ENCODE measurements at regions not wholly inside any gene's neighbourhood (a gene's known extent, or its start where the extent isn't known, plus 50 kb on each side); places are given as distances from the start of the nearest gene placed in this dataset.

GRCh38 chr3:116939091-116939490 is 229.5 kb downstream of the TUSC7 start:
- H3K27me3 ChIP-seq (ENCODE audit: insufficient read depth, low read length) = no peaks in the 10 kb centered on the region
- H3K14ac ChIP-seq (ENCODE audit: low read length) = no peak overlapping the region
- no peaks in the 10 kb centered on the region for H3K9me3 ChIP-seq (ENCODE audit: insufficient read depth, low read depth, low read length)
- DNase-seq = no peak
- H3K4me1 ChIP-seq (ENCODE audit: control insufficient read depth in 1 of 2, insufficient read depth in 2 of 2, low read length in 2 of 2) = no peaks in the 10 kb centered on the region
- no peak overlapping the region for H2BK12ac ChIP-seq (ENCODE audit: low read length)
- no peaks in the 10 kb centered on the region for H3K36me3 ChIP-seq (ENCODE audit: control insufficient read depth in 1 of 2, insufficient read depth in 2 of 2, low read length in 2 of 2)
- no peak overlapping the region for H3K4ac ChIP-seq (ENCODE audit: low read depth, low read length)
- H3K27ac ChIP-seq (ENCODE audit: low read depth, low read length) = no peak overlapping the region
- H3K18ac ChIP-seq (ENCODE audit: low read length) = no peak overlapping the region
- H4K12ac ChIP-seq (ENCODE audit: low read depth, low read length) = no peak overlapping the region
- no peak overlapping the region for H3K4me3 ChIP-seq (ENCODE audit: low read depth, low read length)
- H3K79me2 ChIP-seq (ENCODE audit: control insufficient read depth, insufficient read depth, low read length, poor library complexity) = no peaks in the 10 kb centered on the region
- H2AK5ac ChIP-seq (ENCODE audit: low read length) = no peak overlapping the region
- no peak overlapping the region for H4K91ac ChIP-seq (ENCODE audit: low read depth, low read length)
- H2BK120ac ChIP-seq (ENCODE audit: insufficient read depth, low read length, poor library complexity) = no peak overlapping the region
- no peak overlapping the region for H2AFZ ChIP-seq (ENCODE audit: insufficient read depth, low read length, poor library complexity)
- H3K23ac ChIP-seq (ENCODE audit: low read length) = no peak overlapping the region
- no CpG with 5 or more reads among the region's 3 CpGs for WGBS (ENCODE audit: extremely low coverage, insufficient coverage, insufficient read length)
- no peak overlapping the region for H2BK5ac ChIP-seq (ENCODE audit: low read depth, low read length, poor library complexity)
- H4K8ac ChIP-seq (ENCODE audit: low read depth, low read length) = no peak overlapping the region
- H3K4me2 ChIP-seq (ENCODE audit: low read length) = no peak overlapping the region
- no peaks in the 10 kb centered on the region for H3K79me1 ChIP-seq (ENCODE audit: low read length)
- H3K9ac ChIP-seq (ENCODE audit: low read length) = no peak overlapping the region

GRCh38 chr3:116939550-116939949 is 230.0 kb downstream of the TUSC7 start:
- Histone ChIP-seq H2BK5ac (ENCODE audit: low read depth, low read length, poor library complexity) (no peak overlapping the region), H4K12ac (ENCODE audit: low read depth, low read length) (no peak overlapping the region), H3K4me3 (ENCODE audit: low read depth, low read length) (no peak overlapping the region), H3K14ac (ENCODE audit: low read length) (no peak overlapping the region), H3K27me3 (ENCODE audit: insufficient read depth, low read length) (no peaks in the 10 kb centered on the region), H3K4me2 (ENCODE audit: low read length) (no peak overlapping the region), H3K4ac (ENCODE audit: low read depth, low read length) (no peak overlapping the region), H2BK120ac (ENCODE audit: insufficient read depth, low read length, poor library complexity) (no peak overlapping the region), H4K8ac (ENCODE audit: low read depth, low read length) (no peak overlapping the region), H3K9me3 (ENCODE audit: insufficient read depth, low read depth, low read length) (no peaks in the 10 kb centered on the region), H3K18ac (ENCODE audit: low read length) (no peak overlapping the region), H3K4me1 (ENCODE audit: control insufficient read depth in 1 of 2, insufficient read depth in 2 of 2, low read length in 2 of 2) (no peaks in the 10 kb centered on the region), H2AFZ (ENCODE audit: insufficient read depth, low read length, poor library complexity) (no peak overlapping the region), H3K9ac (ENCODE audit: low read length) (no peak overlapping the region), H3K79me2 (ENCODE audit: control insufficient read depth, insufficient read depth, low read length, poor library complexity) (no peaks in the 10 kb centered on the region), H2AK5ac (ENCODE audit: low read length) (no peak overlapping the region), H4K91ac (ENCODE audit: low read depth, low read length) (no peak overlapping the region), H3K79me1 (ENCODE audit: low read length) (no peaks in the 10 kb centered on the region), H3K27ac (ENCODE audit: low read depth, low read length) (no peak overlapping the region), H2BK12ac (ENCODE audit: low read length) (no peak overlapping the region), H3K36me3 (ENCODE audit: control insufficient read depth in 1 of 2, insufficient read depth in 2 of 2, low read length in 2 of 2) (no peaks in the 10 kb centered on the region), H3K23ac (ENCODE audit: low read length) (no peak overlapping the region)
- no peak for DNase-seq

- Histone ChIP-seq H3K4ac (ENCODE audit: low read depth, low read length) (no peak overlapping the region), H3K36me3 (ENCODE audit: control insufficient read depth in 1 of 2, insufficient read depth in 2 of 2, low read length in 2 of 2) (no peaks in the 10 kb centered on the region), H3K9ac (ENCODE audit: low read length) (no peak overlapping the region), H2BK120ac (ENCODE audit: insufficient read depth, low read length, poor library complexity) (no peak overlapping the region), H3K27me3 (ENCODE audit: insufficient read depth, low read length) (no peaks in the 10 kb centered on the region), H3K4me2 (ENCODE audit: low read length) (no peak overlapping the region), H2AK5ac (ENCODE audit: low read length) (no peak overlapping the region), H2AFZ (ENCODE audit: insufficient read depth, low read length, poor library complexity) (no peak overlapping the region), H3K9me3 (ENCODE audit: insufficient read depth, low read depth, low read length) (no peaks in the 10 kb centered on the region), H3K23ac (ENCODE audit: low read length) (no peak overlapping the region), H4K12ac (ENCODE audit: low read depth, low read length) (no peak overlapping the region), H3K18ac (ENCODE audit: low read length) (no peak overlapping the region), H4K91ac (ENCODE audit: low read depth, low read length) (no peak overlapping the region), H3K4me1 (ENCODE audit: control insufficient read depth in 1 of 2, insufficient read depth in 2 of 2, low read length in 2 of 2) (no peaks in the 10 kb centered on the region), H2BK5ac (ENCODE audit: low read depth, low read length, poor library complexity) (no peak overlapping the region), H3K79me1 (ENCODE audit: low read length) (no peaks in the 10 kb centered on the region), H2BK12ac (ENCODE audit: low read length) (no peak overlapping the region), H3K79me2 (ENCODE audit: control insufficient read depth, insufficient read depth, low read length, poor library complexity) (no peaks in the 10 kb centered on the region), H3K27ac (ENCODE audit: low read depth, low read length) (no peak overlapping the region), H3K4me3 (ENCODE audit: low read depth, low read length) (no peak overlapping the region), H3K14ac (ENCODE audit: low read length) (no peak overlapping the region), H4K8ac (ENCODE audit: low read depth, low read length) (no peak overlapping the region)
- no CpG with 5 or more reads among the region's 2 CpGs for WGBS (ENCODE audit: extremely low coverage, insufficient coverage, insufficient read length)
- DNase-seq = no peak
Measured at GRCh38 chr3:116940719-116941118, 231.1 kb downstream of the TUSC7 start.

GRCh38 chr3:116946376-116946775 is 236.8 kb downstream of the TUSC7 start:
- Histone ChIP-seq H3K9me3 (ENCODE audit: insufficient read depth, low read depth, low read length) (no peaks in the 10 kb centered on the region), H3K23ac (ENCODE audit: low read length) (no peak overlapping the region), H3K4me3 (ENCODE audit: low read depth, low read length) (no peak overlapping the region), H2BK5ac (ENCODE audit: low read depth, low read length, poor library complexity) (no peak overlapping the region), H3K18ac (ENCODE audit: low read length) (no peak overlapping the region), H3K4me2 (ENCODE audit: low read length) (no peak overlapping the region), H2BK120ac (ENCODE audit: insufficient read depth, low read length, poor library complexity) (no peak overlapping the region), H4K91ac (ENCODE audit: low read depth, low read length) (no peak overlapping the region), H3K79me1 (ENCODE audit: low read length) (no peaks in the 10 kb centered on the region), H4K12ac (ENCODE audit: low read depth, low read length) (no peak overlapping the region), H3K4ac (ENCODE audit: low read depth, low read length) (no peak overlapping the region), H3K14ac (ENCODE audit: low read length) (no peak overlapping the region), H2AFZ (ENCODE audit: insufficient read depth, low read length, poor library complexity) (no peak overlapping the region), H3K79me2 (ENCODE audit: control insufficient read depth, insufficient read depth, low read length, poor library complexity) (no peaks in the 10 kb centered on the region), H3K9ac (ENCODE audit: low read length) (no peak overlapping the region), H2BK12ac (ENCODE audit: low read length) (no peak overlapping the region), H4K8ac (ENCODE audit: low read depth, low read length) (no peak overlapping the region), H3K36me3 (ENCODE audit: control insufficient read depth in 1 of 2, insufficient read depth in 2 of 2, low read length in 2 of 2) (no peaks in the 10 kb centered on the region), H3K27ac (ENCODE audit: low read depth, low read length) (no peak overlapping the region), H2AK5ac (ENCODE audit: low read length) (no peak overlapping the region), H3K4me1 (ENCODE audit: control insufficient read depth in 1 of 2, insufficient read depth in 2 of 2, low read length in 2 of 2) (no peaks in the 10 kb centered on the region), H3K27me3 (ENCODE audit: insufficient read depth, low read length) (no peaks in the 10 kb centered on the region)
- DNase-seq = no peak
- WGBS (ENCODE audit: extremely low coverage, insufficient coverage, insufficient read length) = no CpG with 5 or more reads among the region's 1 CpG

GRCh38 chr3:116947148-116947547 is 237.6 kb downstream of the TUSC7 start:
- H2BK5ac ChIP-seq (ENCODE audit: low read depth, low read length, poor library complexity) = no peak overlapping the region
- H2BK120ac ChIP-seq (ENCODE audit: insufficient read depth, low read length, poor library complexity) = no peak overlapping the region
- H3K9ac ChIP-seq (ENCODE audit: low read length) = no peak overlapping the region
- H3K4ac ChIP-seq (ENCODE audit: low read depth, low read length) = no peak overlapping the region
- H3K79me2 ChIP-seq (ENCODE audit: control insufficient read depth, insufficient read depth, low read length, poor library complexity) = no peaks in the 10 kb centered on the region
- DNase-seq = no peak
- H3K23ac ChIP-seq (ENCODE audit: low read length) = no peak overlapping the region
- no peaks in the 10 kb centered on the region for H3K79me1 ChIP-seq (ENCODE audit: low read length)
- WGBS (ENCODE audit: extremely low coverage, insufficient coverage, insufficient read length) = no CpG with 5 or more reads among the region's 3 CpGs
- H4K12ac ChIP-seq (ENCODE audit: low read depth, low read length) = no peak overlapping the region
- H3K14ac ChIP-seq (ENCODE audit: low read length) = no peak overlapping the region
- H3K27ac ChIP-seq (ENCODE audit: low read depth, low read length) = no peak overlapping the region
- H3K27me3 ChIP-seq (ENCODE audit: insufficient read depth, low read length) = no peaks in the 10 kb centered on the region
- no peak overlapping the region for H2AK5ac ChIP-seq (ENCODE audit: low read length)
- no peak overlapping the region for H3K4me3 ChIP-seq (ENCODE audit: low read depth, low read length)
- no peak overlapping the region for H3K4me2 ChIP-seq (ENCODE audit: low read length)
- H4K8ac ChIP-seq (ENCODE audit: low read depth, low read length) = no peak overlapping the region
- no peaks in the 10 kb centered on the region for H3K4me1 ChIP-seq (ENCODE audit: control insufficient read depth in 1 of 2, insufficient read depth in 2 of 2, low read length in 2 of 2)
- H4K91ac ChIP-seq (ENCODE audit: low read depth, low read length) = no peak overlapping the region
- no peaks in the 10 kb centered on the region for H3K9me3 ChIP-seq (ENCODE audit: insufficient read depth, low read depth, low read length)
- no peak overlapping the region for H2BK12ac ChIP-seq (ENCODE audit: low read length)
- no peak overlapping the region for H2AFZ ChIP-seq (ENCODE audit: insufficient read depth, low read length, poor library complexity)
- no peaks in the 10 kb centered on the region for H3K36me3 ChIP-seq (ENCODE audit: control insufficient read depth in 1 of 2, insufficient read depth in 2 of 2, low read length in 2 of 2)
- no peak overlapping the region for H3K18ac ChIP-seq (ENCODE audit: low read length)

All from trophoblast cell (in vitro differentiated cells and primary cell).